NOMO-1 (cell line): ENCODE measurements at regions not wholly inside any gene's neighbourhood (a gene's known extent, or its start where the extent isn't known, plus 50 kb on each side); places are given as distances from the start of the nearest gene placed in this dataset.

Experiments
- DNase-seq, 2 experiments: peaks; one replicate each; lab custom pipeline; 2025; ENCODE audit not compliant: unreplicated experiment in 2 of 2; lab: John Stamatoyannopoulos, UW

DNA sequence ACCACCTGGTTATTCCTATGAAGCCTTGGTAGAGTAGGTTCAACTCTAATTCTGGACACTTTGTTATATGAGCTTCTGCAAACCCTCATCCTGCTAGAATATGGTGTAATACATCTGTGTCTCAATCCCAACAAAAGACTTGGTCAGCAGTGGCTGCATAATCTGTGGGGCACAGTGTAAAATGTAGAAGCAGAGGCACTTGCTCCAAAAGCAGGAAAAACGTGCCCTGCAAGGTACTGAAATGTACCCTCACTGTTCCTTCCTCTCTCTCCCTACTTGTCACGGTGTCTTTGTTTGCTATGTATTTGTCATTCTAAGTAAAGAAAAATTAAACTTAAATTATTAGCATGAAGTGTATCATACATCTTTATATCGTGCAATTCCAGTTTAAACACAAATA, 267.9 kb downstream of the BCL11B start:
- DNase-seq: peak; percentile 29 to 30

DNA sequence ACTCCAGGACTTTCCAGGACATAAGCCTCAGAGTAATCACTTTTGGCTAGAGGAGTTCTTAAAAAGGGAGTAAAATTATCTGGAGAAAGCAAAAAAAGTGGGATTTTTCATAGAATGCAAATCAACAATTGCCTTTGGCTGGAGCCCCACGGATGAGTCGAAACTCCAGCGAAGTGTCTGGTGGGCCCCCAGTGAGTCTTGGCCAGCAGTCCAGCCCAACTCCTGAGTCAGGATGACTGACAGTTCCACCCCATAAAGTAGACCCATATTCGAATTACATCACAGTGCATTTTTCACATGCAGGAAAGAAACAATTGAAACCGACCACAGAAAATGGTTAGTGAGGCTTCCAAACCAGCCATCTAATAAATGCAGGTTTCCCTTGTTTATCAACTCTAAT, 265.7 kb downstream of the BCL11B start:
- DNase-seq: no peak

DNA sequence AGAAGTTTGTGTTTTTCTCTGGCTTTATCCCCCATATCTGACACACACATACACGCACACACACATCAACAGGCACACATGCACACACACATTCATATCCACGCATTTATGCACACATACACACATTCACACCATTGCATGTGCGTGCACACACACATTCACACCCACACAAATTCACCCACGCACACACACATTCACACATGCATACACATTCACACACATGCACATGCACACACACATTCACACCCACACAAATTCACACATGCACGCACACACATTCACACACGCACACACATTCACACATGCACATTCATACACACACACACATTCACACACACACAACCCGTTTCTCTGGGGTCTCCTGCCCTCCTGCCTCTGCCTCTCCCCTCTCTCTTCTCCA, 264.2 kb downstream of the BCL11B start:
- no peak for DNase-seq

DNA sequence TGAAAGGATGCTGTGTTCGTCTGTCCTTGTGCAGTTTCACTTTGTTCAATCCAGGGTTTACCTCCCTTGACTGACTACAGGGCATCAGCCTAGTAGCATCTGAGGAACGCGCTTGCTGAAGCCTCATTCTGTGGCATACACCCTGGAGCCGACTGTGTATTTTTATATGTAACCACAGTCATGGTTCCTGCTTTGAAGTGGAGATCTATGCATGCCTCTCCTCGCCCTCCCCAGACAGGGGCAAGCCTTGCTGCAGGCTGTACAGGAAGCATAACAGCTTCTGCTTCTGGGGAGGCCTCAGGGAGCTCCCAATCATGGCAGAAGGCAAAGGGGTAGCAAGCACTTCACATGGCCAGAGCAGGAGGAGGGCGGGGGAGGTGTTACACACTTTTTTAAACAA, 262.1 kb downstream of the BCL11B start:
- DNase-seq: no peak

DNA sequence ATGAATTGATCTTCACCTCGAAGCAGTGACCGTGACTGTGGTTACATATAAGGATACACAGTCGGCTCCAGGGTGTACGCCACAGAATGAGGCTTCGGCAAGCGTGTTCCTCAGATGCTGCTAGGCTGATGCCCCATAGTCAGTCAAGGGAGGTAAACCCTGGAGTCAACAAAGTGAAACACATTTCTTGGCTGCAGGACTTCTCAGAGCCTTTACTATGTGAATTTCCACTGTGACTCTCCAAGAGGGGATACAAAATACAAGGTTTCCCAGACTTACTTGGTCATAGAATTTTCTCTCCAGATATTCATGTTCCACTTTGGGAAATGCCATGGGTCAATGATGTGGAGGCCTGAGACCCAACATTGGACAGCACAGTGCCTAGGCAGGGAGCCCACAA, 260.6 kb downstream of the BCL11B start:
- no peak for DNase-seq

DNA sequence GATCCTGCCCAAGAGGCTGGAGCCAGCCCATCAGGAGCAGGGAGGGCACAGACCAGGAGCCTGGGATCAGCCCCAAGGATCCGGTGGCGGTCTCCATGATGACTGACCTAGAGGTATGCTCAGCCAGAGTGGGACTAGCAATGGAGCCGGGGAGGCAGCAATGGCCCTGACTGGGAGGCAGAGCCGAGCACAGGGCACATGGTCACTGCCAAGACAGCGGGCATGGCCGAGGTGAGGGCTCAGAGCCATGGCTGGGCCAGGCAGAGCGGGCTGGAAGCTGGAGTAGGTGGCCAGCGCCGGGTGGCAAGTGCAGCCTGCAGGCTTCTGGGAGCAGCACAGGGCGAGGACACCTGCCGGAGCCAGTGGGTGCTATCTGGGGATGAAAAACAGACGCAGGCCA, 259.3 kb downstream of the BCL11B start:
- DNase-seq: no peak

DNA sequence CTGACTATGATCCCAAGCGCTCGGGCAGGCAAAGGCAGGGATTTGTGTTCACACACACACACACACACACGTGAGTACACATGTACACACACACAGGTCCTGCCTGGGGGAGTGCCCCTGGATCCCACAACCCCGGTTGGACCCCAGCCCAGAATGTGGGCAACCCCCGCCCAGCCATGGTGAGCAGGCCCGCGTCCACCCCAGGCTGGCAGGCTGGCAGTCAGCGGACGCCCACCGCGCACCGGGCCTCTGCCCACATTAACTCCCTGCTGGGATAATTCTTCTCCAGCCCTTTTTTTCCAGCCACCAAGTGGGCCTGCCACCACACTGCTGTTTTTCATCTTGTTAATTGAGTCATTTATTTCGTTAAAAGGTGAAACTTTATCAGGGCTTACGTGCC, 256.2 kb downstream of the BCL11B start:
- no peak for DNase-seq

DNA sequence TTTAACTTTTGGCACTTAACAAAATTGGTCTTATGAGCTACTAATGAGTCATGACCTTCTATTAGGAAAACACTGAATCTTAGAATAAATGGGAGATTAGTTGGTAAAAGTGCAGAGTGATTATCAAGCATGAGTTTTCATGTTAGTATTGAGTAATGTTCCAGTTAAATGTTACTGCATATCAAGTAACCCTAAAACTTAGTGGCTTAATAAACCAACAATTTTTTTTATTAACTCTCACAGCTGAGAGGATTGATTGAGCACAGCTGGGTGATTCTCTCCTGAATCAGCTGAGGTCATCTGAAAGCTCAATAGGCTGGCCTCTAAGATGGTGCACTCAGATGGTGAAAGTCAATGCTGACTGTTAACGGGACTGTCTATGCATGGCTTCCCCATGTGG, 248.6 kb downstream of the BCL11B start:
- no peak for DNase-seq

DNA sequence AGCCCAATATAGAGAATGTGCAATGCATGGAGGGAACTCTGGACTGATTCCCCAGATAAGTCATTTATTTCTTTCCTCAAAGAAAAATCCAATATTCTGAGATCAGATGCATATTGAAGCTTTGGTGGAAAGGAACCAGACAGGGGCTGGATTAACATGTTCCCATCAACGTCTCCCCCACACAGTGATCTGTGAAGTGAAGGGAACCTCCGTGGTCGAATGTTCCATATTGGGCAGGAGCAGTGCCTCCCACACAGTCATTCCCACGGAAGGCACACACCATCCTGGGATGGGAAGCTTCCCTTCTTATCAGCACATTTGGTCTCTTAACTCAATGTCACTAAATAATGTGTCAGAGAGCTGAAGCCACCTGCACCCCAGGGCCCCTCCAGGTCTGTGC, 247.1 kb downstream of the BCL11B start:
- no peak for DNase-seq

DNA sequence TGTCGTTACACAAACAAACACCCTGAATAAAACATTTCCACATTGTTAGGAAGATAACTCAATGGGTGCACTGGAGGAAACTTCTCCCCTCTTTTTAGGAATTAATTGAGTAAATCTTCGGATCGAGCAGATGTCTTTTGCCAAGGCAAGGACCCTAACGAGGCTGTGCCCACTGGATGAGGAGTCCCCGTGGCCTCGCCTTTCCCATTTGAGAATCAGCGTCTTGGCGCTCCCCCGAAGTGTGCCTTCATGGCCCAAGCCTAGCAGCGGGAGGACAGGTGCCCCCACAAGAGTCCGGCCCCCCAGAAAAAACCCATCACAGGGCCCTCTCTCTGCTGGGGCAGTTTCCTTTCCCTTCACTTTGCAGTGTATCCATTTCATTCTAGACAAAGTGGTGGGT, 246.6 kb downstream of the BCL11B start:
- no peak for DNase-seq

DNA sequence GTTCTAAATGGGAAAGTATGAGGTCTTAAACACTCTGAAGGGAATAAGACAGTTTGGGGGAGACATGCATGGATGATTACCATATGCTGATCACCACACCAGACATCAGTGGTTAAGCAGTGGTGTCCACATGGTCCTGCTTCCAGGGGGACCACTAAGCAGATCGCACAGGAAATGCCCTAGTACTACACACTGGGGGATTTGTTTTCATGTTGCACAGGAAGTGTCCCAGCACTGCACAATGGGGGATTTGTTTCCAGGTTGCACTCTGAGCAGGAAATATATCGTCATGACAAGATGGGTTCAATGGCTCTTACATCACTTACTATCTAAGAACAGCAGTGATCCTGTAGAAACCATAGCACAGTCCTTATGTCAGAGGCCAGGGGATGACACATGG, 245.5 kb downstream of the BCL11B start:
- no peak for DNase-seq

DNA sequence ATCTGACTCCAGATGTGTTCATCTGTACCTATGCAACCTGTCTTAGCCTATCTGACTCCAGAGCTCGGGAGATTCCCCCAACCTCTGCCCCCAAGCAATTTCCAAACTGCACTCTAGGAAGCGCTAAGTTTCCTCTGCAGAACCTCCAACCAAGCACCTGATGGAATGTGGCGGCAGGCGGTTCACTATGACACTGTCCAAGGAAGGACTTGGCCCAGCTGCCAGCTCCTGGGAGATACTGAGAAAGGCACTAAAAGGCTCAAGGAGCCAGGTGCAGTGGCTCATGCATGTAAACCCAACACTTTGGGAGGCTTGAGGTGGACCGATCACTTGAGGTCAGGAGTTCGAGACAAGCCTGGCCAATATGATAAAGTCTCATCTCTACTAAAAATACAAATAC, 244.0 kb downstream of the BCL11B start:
- no peak for DNase-seq

DNA sequence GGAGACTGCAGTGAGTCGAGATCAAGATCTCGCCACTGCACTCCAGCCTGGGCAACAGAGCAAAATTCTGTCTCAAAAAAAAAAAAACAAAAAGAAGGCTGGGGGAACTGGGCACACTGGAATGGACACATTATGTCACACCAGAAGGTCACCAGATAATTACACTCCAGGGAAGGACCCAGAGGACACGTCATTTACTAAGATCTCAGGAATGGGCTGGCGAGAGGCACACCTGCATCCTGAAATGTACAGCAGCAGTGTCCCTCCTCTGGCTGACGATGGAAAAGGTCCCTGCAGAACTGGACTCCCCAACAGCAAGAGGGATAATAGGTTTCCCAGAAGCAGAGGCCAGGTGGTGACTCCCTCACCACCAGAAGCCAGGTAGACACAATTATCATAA, 243.5 kb downstream of the BCL11B start:
- no peak for DNase-seq

DNA sequence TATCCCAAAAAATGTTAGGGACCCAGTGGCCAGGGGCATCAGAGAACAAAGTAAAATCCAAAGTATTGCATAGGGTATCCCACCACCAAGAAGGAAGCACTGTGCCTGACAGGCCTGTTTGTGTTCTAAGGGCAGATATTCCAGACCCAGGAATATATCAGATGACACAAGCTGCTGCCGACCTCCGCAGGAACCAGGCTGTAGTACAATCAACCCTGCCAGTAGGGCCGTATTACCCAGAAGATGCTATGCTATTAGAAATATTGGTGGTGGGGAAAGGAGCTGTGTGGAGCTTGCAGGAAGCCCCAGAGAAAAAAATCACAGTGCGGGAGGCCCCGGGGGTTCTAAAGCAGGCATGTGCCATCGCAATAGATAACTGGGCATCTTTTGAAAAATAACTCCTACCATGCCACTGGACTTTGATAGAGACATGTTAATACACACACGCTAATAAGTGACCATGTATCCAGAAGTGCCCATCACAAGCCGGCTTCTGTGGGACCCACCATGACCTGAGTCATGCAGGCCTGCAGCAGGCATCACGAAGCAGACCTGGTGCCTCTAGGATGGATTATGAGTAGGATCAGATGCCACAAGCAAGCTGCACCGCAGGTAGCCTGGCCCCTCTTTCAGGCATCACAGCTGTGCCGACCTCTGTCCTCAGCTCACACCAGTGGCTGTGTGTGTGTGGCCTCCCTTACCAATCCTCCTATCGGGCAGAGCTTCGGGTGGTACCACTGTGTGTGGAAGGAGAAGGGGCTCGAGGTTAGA, 242.7 kb downstream of the BCL11B start:
- no peak for DNase-seq

DNA sequence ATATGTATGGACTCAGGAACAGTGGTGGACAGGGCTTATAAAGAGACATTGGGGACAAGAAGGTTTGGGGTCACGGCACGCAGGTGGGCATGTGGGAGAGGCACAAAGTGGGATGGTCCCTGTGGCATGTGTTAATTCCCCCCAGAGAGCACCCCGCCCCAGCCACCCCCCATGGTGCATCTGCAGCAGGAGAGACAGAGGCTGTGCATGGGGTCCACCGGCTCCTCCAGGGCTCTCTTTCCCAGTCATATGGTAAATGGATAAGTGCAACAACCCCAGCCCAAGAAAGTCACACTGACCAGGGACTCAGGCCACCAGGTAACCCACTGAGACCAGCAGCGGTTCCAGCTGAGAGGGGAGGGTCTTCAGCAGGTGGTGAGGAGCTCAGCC, 242.1 kb downstream of the BCL11B start:
- no peak for DNase-seq

DNA sequence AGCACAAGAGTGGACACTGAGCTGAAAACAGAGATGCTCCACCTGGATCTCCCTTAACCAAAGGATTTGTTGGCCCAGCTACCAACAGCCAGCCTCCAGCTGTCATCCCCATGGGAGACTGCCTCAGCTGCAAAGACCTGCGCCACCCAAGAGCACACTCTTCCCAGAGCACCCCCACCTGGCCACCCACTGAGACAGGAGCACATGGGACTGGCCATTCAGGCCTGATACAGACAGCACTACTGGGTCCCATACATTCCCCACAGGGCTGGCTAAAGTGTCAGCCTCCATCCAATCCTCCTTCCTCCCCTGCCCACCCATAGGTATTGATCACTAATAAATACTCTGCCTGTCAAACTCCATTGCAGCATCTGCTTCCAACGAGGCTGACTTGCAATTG, 241.5 kb downstream of the BCL11B start:
- DNase-seq: no peak

DNA sequence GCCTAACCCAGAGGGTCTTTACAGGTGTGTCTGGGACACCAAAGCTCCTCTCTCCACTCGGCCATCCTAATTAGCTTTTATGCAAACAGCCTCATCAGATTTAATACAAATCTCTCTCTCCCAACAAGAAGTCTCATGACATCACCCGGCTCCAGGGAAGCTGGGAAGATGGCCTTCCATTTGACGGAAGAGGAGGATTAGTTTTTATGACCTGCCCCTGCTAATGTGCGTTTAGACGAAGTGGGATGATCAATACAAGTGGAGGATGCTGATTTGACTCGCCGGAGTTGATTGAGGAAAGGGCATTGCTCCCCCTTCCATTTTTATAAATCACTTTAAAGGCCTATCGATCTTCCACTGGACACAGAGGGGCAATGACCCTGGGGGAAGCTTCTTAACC, 239.2 kb downstream of the BCL11B start:
- DNase-seq: no peak

DNA sequence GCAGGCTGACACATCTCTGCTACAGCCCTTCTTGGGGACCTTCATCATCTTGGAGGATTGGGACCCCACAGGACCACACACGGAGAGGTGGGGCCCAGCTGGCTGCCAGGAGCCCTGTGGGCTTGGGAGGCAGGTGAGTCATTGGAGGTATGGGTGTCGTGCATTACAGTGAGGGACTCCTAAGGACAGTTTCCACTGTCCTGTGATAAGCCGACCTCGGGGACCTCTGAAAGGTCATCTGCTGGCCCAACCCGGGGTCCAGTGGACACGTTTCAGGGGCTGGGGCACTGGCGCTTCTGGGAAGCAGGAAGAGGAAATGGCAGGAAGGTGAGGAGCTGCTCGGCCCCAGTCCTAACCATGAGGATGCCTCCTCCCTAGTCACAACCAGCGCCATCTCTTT, 238.0 kb downstream of the BCL11B start:
- no peak for DNase-seq

DNA sequence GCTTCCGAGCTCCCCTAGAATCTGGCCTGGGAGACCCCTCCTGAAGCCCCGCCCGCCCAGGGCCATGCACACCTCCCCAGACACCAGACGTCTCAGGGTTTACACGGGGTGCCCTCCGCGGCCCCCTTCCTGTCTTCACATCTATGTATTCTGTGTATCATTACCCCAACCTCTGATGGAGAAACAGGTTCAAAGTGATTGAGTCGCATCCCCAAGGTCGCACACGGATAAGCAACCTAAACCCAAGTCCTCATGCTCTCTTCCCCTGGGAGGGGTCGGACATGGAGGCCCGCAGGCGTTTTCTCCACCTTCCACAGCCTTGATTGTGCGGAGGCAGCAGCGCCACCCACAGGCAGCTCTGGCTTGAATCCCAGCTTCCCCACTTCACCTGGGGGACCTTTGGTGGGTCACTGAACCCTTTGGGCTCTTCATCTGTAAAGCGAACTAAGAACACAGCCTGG, 237.3 kb downstream of the BCL11B start:
- DNase-seq: no peak

DNA sequence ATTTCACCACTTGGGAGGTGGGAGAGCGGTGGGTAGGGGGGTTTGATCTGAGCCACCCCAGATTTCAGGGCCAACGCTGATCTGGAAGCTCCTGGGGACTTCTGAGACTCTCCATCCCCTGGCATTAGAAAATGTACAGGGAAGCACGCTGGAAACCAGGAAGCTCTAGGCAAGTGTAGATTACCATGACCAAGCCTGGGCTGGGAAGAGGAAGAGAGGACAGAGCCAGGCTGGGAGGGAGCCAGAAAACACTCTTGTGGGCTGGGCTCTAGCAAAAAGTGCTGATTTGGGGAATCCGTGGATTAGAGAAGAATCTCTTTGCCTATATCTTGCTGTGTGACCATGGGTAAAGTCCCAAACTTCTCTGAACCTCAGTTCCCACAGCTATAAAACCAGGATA, 236.7 kb downstream of the BCL11B start:
- peak; percentile 47 to 66 for DNase-seq

DNA sequence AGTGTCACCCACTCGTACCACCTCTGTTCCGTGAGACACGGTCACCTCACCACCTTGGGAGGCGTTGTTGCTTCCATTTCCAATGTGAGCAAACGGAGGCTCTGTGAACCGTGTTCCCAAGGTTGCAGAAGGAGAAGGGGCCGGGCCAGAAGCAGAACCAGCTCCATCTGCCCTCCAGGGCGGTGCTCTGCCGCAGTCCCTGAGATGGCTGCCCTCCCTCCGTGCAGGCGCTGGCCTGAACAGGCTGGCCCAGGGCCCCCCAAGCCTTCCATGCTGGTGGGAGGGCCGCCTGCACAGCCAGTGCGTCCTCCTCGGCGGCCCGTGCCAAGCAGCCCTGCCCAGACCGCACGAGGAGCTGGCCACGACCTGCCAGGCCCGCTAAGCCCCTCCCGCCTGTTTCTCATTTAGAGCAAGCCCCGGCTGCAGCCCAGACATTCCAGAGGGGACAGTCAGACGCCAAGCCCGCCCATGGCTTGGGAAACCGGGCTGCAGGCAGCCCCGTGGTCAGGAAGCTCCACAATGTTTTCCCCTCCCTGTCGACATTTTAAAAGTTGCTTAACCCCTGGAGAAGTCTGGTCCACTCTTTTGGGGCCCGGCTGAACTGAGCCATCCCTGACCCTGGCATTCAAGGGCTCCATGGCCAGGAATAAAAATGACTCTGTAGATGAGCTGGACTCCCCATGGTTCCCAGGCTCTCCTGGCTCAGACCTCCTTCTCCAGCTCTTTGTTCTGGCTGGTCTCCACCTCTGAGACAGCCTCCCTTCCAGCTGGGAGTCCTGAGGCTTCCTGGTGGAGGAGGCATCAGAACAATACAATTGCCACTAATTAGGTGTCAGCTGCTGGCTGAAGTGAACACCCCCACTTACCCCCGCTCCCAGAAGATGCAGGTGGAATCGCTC, 236.0 kb downstream of the BCL11B start:
- peak; percentile 17 to 30 for DNase-seq
